Inflammatory macrophage treated with lipopolysaccharide for 1 hour (primary cell): ENCODE measurements at regions not wholly inside any gene's neighbourhood (a gene's known extent, or its start where the extent isn't known, plus 50 kb on each side); places are given as distances from the start of the nearest gene placed in this dataset.

Experiments used
- DNase-seq, 2 donors: peaks; one replicate each; pipeline ENCODE4 v3.0.0-alpha.2; 2020 to 2022

DNA sequence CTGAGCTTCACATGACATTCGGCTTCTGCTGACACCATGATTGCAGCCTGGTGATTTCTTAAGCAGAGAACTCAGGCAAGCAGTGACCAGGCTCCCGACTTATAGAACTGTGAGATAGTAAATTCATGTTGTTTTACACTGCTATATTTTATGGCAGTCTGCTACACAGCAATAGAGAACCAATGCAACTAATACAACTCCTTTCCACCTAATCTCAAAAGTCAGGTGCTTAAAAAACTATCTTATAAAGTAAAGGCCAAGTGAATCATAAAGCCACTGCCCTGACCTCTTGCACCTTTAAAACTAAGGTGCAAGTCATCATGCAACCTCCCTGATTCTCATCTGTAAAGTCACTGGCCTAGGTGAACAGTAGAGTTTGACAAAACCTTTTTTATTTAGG, 95.3 kb upstream of the GLS start:
- no peak for DNase-seq

- no peak for DNase-seq
Observed at GRCh38 chr2:190786404-190787166, 94.0 kb upstream of the GLS start.

DNA sequence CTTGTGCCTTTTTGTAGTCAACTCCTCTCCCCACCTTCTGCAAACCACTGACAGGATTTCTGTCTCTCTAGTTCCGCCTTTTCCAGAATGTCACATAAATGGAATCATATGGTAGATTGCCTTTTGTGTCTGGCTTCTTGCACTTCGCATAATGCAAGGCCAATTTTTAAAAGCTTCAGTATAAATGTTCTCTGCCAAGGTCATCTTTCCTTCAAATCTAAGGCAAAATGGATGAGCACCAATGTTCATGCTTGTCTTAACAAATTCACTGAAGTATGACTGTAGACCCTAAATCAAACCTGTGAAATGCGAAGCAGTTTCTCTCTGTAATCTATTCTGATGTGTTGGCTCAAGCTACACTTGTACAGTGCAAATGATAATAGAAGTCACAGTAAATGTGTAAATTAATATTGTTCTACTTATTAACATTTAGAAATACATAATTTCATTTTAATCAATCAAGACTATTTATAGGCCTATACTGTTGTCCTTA, 92.8 kb upstream of the GLS start:
- DNase-seq: no peak

DNA sequence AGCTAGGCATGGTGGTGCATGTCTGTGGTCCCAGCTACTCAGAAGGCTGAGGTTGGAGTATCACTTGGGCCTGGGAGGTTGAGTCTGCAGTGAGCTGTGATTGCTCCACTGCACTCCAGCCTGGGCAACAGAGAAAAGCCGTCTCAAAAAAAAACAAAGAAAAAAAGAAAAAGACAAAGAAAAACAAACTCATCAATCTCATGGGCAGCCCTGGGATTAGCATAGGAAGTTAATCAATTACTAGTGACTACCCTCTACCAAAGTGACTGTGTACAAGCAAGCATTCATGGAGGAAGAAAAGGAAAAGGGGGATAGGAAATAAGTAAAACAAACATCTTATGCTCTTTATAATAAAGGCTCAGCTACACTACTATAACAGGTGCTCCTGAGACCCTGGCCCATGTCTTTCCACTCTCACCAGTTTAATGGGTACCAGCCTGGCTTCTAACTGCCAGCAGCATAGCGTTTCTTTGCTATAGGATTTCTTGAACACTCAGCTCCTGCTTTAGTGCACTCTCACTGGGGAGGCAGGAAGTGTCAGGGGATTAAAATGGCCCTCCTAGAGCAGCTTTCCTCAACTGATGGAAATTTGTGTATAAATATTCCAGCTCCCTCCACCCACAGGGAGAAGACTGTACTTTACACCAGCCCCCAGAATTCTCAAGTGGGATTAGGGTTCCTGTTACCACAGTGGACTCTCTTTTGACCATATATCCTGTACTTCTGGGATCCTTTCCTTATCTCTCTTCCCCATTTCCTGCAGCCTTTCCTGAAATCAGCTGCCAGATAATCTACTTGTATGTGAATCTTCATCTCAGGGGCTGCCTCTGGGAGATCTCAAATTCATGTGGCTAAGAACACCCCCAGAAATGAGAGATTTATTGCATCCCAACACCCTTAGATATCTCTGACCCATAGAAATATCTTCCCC, 91.3 kb upstream of the GLS start:
- DNase-seq: no peak

DNA sequence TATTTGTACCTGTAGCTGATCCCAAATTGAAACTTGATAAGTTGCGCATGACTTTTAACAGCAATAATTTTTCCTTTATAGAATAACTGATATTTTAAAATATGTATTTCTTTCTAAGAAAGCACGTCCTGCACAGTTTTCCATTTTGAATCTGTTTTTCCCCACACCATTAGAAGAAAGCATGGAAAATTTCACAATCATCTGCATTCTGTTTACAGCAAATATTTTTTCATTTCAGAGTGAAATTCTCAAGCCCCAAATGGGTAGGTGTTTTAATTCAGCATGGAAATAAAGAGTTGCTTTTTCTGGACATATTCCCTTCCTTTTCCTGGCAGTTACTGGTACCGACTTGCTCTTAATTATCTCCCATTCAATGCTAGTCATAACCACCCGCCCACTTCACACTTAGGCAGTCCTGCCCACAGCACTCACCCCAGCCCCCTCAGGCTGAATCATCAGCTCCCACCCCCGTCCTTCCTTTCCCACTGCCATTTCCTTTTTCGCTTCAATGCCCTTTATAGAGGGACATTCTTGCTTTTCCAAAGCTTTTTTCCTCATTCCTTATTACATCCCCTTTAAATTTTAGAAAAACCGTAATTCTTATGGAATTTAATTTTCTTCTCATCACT, 89.2 kb upstream of the GLS start:
- DNase-seq: peak; percentile 75 to 88

GRCh38 chr2:190791976-190792575, 88.5 kb upstream of the GLS start:
- DNase-seq: peak; percentile 47 to 65

DNA sequence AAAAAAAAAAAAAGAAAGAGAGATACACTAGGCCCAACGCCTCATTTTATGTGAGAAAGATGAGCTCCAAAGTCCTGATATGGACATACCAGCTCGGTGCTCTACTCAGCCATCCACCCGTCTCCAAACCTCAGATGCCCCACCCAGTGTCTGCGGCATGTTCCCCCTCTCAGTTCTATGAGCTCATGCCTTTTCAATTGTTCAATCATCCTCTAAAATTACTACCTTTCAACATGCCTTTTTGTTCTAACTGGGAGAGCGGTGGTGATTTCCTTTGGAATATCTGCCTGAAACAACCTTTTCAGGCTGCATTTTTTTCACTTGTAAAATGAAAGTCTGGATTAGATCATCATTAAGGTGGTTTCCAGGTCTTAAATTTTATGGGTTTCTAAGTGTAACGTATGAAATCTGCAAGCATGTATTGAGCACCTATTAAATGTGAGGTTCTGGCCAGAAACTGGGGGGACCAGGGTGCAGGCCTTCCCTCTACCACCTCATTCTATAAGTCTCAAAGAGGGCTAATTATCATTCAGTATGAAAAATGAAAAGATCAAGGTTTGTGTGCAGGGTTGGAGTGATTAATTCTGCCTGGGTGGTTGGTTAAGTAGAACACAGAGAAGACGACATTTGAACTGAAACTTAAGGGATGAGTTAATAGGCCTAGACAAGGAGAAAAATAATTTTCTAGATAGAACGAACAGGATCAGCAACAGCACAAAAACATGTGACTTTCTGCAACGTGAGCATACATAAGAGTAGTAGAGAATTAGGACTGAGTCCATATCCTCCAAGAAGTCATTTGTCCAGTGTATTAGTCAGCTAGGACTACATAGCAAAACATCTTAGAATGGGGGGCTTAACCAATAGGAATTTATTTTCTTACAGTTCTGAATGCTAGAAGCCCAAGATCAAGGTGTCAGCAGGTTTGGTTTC, 87.4 kb upstream of the GLS start:
- DNase-seq: peak; percentile 55 to 87

GRCh38 chr2:190794377-190794776, 86.2 kb upstream of the GLS start:
- peak; percentile 62 to 97 for DNase-seq

- peak; percentile 32 to 47 for DNase-seq
Observed at GRCh38 chr2:190794790-190795189, 85.8 kb upstream of the GLS start.

- DNase-seq: peak; percentile 46 to 69
Observed at GRCh38 chr2:190795686-190796085, 84.9 kb upstream of the GLS start.

DNA sequence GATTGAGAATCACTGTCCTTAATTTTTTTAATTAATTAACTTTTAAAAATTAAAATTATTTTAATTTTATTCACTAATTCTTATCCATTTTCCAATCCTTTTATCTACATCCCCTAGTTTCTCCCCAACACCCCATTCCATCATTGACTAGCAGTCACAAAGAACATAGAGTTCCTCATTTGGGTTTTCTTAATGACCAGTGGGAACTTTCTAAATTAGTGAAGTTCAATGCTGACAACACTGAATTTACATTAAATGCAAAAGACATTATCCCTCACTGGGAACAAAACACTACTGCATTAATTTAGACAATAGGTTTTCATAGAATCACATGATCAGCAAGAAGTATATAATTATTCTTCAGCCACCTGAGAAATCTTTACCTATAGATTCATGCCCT, 80.6 kb upstream of the GLS start:
- peak; percentile 33 to 56 for DNase-seq

GRCh38 chr2:190800528-190800927, 80.1 kb upstream of the GLS start:
- no peak for DNase-seq

GRCh38 chr2:190802129-190802528, 78.5 kb upstream of the GLS start:
- no peak for DNase-seq

DNA sequence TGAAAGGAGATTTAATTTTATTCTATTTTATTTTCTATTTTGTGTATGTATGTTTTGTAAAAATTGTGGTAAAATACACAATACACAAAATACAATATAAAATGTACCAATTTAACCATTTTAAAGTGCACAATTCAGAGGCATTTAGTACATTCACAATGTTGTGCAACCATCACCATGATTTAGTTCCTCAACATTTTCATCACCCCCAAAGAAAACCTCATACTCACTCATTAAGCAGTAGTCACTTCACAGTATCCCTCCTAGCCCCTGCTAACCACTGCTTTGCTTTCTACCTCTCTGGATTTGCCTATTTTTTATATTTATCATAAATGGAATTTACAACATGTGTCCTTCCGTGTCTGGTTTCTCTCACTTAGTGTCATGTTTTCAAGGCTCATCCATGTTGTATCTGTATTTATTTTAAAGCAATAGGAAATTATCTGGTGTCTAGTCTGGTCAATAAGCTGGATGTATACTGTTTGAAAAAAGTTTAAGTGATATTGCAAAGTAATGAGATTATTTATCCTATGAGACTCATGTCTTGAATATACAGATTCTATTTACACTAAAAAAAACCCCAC, 77.9 kb upstream of the GLS start:
- peak; percentile 56 to 60 for DNase-seq

GRCh38 chr2:190804182-190804795, 76.3 kb upstream of the GLS start:
- peak; percentile 29 to 65 for DNase-seq

DNA sequence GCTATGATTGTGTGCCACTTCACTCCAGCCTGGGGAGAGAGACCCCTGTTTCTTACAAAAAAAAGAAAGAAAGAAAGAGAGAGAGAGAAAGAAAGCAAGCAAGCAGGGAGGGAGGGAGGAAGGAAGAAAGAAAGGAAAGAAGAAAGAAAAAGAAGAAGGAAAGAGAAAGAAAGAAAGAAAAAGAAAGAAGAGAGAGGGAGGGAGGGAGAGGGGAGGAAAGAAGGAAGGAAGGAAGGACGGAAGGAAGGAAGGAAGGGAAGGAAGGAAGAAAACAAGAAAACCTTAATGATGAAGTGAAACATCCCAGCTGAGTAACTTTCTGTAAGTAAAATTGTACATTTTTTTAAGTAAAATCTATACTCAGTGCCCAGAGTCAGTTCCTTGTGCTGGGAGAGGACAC, 75.5 kb upstream of the GLS start:
- DNase-seq: no peak

DNA sequence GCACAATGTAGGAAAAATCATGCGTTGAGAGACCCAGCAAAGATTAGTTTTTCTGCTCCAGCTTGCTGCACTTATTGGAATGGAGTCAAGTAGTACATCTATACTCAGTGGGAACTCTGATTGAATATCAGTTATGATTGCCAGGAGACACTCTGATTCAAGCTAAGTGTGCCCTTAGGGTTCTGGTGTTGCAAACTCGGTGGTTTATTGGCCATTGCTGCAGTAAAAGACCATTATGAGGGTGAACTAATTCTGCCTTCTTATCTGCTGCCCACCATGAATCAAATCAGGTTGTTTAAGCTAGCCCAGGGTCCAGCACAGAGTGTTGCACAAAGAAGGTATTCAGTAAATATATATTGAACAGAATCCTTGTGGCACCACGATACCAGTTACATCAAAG, 74.8 kb upstream of the GLS start:
- no peak for DNase-seq

- no peak for DNase-seq
Observed at GRCh38 chr2:190807886-190808285, 72.7 kb upstream of the GLS start.

DNA sequence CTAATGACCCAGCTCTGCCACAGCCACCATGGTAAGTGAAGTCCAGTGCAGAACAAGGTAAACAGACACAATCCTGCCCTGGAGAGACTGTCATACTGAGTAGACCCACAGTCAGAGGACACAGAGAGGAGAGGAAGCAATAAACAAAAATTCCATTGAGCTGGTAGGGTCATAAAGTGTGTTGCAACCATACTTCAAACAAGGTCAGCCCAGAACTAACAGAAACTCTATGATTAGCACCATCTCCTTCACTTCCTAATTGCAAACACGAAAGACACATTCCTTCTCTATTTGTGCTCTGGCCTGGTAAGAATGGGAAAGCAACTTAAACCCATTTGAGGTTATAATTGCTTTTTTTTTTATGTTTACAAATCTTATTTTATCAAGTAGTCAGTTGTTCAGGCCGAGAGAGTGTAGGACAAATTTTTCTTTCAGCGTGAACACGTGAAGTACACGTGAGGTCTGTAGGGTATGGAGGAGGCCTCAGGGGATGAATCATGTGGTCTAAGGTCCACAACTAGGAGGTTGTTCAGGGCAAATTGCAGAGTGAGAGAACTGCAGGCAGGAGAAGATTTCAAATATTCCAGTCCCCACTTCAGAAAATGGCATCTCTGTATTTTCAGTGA, 71.4 kb upstream of the GLS start:
- peak in 1 of 2 donors; percentile 52 for DNase-seq

GRCh38 chr2:190809876-190810525, 70.6 kb upstream of the GLS start:
- no peak for DNase-seq
